GM23248 (cell line): ENCODE measurements at regions not wholly inside any gene's neighbourhood (a gene's known extent, or its start where the extent isn't known, plus 50 kb on each side); places are given as distances from the start of the nearest gene placed in this dataset.

Experiments
- DNase-seq: peaks from one replicate; pipeline ENCODE4 v3.0.0-alpha.2; 2015
- H2AFZ ChIP-seq: fragments of 200-600 bp; sonication (generic); 2 replicates; pipeline ENCODE4 v1.6.1; 2016; ENCODE audit warnings: antibody characterized with exemption
- H3F3A ChIP-seq: fragments of 200-600 bp; sonication (generic); 2 replicates; pipeline ENCODE4 v1.6.1; 2016; ENCODE audit warnings: mild to moderate bottlenecking, antibody characterized with exemption, mixed run types; ENCODE audit not compliant: insufficient read depth
- H3K27ac ChIP-seq: fragments of 200-600 bp; sonication (generic); 2 replicates; pipeline ENCODE4 v1.5.1; 2016; ENCODE audit warnings: mild to moderate bottlenecking
- H3K27me3 ChIP-seq: fragments of 200-600 bp; sonication (generic); replicated peaks from 2 replicates; pipeline ENCODE4 v1.6.1; 2016; ENCODE audit warnings: mild to moderate bottlenecking; ENCODE audit not compliant: insufficient read depth
- H3K36me3 ChIP-seq: fragments of 200-600 bp; sonication (generic); 2 replicates; pipeline ENCODE4 v1.6.1; 2016; ENCODE audit warnings: low read depth, mild to moderate bottlenecking
- H3K4me1 ChIP-seq: fragments of 200-600 bp; sonication (generic); 2 replicates; pipeline ENCODE4 v1.6.1; 2016; ENCODE audit warnings: mild to moderate bottlenecking; ENCODE audit not compliant: insufficient read depth
- H3K4me2 ChIP-seq: fragments of 200-600 bp; sonication (generic); one replicate; pipeline ENCODE4 v1.6.1; 2016; ENCODE audit warnings: mild to moderate bottlenecking; ENCODE audit not compliant: unreplicated experiment
- H3K4me3 ChIP-seq: fragments of 200-600 bp; sonication (generic); 2 replicates; pipeline ENCODE4 v1.5.1; 2016; ENCODE audit warnings: mild to moderate bottlenecking
- H3K79me2 ChIP-seq: fragments of 200-600 bp; sonication (generic); 2 replicates; pipeline ENCODE4 v1.6.1; 2016; ENCODE audit warnings: mild to moderate bottlenecking; ENCODE audit not compliant: insufficient read depth
- H3K9ac ChIP-seq: fragments of 200-600 bp; sonication (generic); 2 replicates; pipeline ENCODE4 v1.6.1; 2016; ENCODE audit warnings: mild to moderate bottlenecking
- H3K9me2 ChIP-seq: fragments of 200-600 bp; sonication (generic); 2 replicates; pipeline ENCODE4 v1.6.1; 2016; ENCODE audit warnings: mixed run types, mild to moderate bottlenecking, moderate library complexity; ENCODE audit not compliant: insufficient read depth
- H3K9me3 ChIP-seq: fragments of 200-600 bp; sonication (generic); one replicate; pipeline ENCODE4 v1.6.1; 2017; ENCODE audit warnings: low read depth
- H4K20me1 ChIP-seq: fragments of 200-600 bp; sonication (generic); 2 replicates; pipeline ENCODE4 v1.6.0; 2016; ENCODE audit not compliant: insufficient read depth
- EZH2 ChIP-seq: fragments of 200-600 bp; sonication (generic); IDR thresholded peaks from 2 replicates; pipeline ENCODE4 v1.6.1; 2018; ENCODE audit warnings: antibody characterized with exemption, mild to moderate bottlenecking; ENCODE audit not compliant: insufficient read depth, poor library complexity, severe bottlenecking
- EZH2phosphoT487 ChIP-seq: fragments of 200-600 bp; sonication (generic); IDR thresholded peaks from 2 replicates; pipeline ENCODE4 v1.6.1; 2018; ENCODE audit warnings: antibody characterized with exemption, moderate library complexity, mild to moderate bottlenecking, low read depth; ENCODE audit not compliant: insufficient read depth
- WGBS, 2 experiments: methylation state at CpG; one replicate each; pipeline ENCODE4 v1.1.6; 2015 to 2017; ENCODE audit warnings: low lambda C conversion rate in 2 of 2, low coverage in 1 of 2; ENCODE audit errors: missing lambda C conversion rate in 2 of 2; 5-methylcytosine and 5-hydroxymethylcytosine counted together
- in situ Hi-C: fragments of 300-500 bp; cut with MboI; formaldehyde crosslinking; loops from 2 replicates; pipeline ENCODE4 v1.15.0; 2020

DNA sequence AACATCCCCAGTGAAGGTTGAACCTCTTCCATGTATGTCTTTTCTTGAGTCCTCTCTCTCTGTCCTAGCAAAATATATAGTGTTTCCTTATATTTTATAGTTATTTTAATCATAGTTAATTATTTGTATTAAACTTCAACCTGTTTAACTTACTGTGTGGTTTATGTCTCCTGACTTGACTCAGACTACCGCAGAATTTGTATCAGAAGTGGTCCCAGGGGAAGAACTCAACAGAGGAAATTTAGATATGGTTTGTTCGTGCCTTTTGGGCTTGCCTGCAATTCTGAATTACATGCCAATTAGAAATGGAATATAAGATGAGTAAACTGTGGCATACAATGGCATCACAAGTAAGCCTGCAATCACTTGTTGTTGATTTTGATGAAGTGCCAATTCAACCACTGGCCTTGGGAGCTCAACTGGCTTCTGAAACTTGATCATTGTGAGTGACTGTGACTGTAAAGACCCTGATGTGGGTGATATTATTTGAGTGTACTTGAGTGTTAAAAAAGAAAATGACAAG is 1459.5 kb upstream of the PCDH20 start:
- TF ChIP-seq EZH2 (no peak), EZH2phosphoT487 (no peak)
- Histone ChIP-seq H2AFZ (no peak overlapping the region), H3K36me3 (no peaks in the 10 kb centered on the region), H3K27ac (no peak overlapping the region), H3K4me2 (no peak overlapping the region), H3K9me3 (no peaks in the 10 kb centered on the region), H3K4me1 (no peaks in the 10 kb centered on the region), H3K79me2 (no peaks in the 10 kb centered on the region), H3K4me3 (no peak overlapping the region), H3K27me3 (no peaks in the 10 kb centered on the region), H3K9me2 (no peaks in the 10 kb centered on the region), H3K9ac (no peak overlapping the region), H3F3A (no peaks in the 10 kb centered on the region), H4K20me1 (no peaks in the 10 kb centered on the region)
- whole genome bisulfite sequencing, 2 experiments, result 45 to 54% methylated on average over 2 of the region's 2 CpGs
- DNase-seq, result no peak
- in situ Hi-C loops, result no loop called here

DNA sequence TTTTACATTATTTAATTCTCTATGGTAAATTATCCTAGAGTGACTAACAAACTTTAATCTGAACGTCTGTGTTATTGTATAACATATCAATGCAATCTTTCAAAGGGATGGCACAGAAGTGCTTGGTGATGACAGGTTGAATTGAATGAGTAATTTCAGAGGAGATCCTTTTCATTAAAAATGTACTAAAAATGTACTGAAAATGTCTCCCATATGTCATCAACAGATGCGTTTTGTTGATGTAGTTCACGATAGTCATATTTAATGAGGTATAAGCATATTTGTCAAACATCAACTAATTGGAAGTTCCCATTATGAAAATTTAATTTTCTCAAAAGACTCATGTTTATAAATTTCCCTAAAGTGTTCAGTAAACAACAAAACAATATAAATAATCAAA is 1434.7 kb upstream of the PCDH20 start:
- no peaks in the 10 kb centered on the region for H3K79me2 ChIP-seq
- H3K36me3 ChIP-seq, result no peaks in the 10 kb centered on the region
- 5 to 8% methylated on average over 3 of the region's 3 CpGs for WGBS, 2 experiments
- in situ Hi-C loops, result no loop called here
- DNase-seq, result no peak
- no peak overlapping the region for H3K4me3 ChIP-seq
- no peaks in the 10 kb centered on the region for H3K27me3 ChIP-seq
- no peaks in the 10 kb centered on the region for H3K9me2 ChIP-seq
- no peak overlapping the region for H2AFZ ChIP-seq
- H3K27ac ChIP-seq, result no peak overlapping the region
- TF ChIP-seq EZH2 (no peak), EZH2phosphoT487 (no peak)
- no peak overlapping the region for H3K4me2 ChIP-seq
- no peaks in the 10 kb centered on the region for H4K20me1 ChIP-seq
- H3F3A ChIP-seq, result no peaks in the 10 kb centered on the region
- H3K9ac ChIP-seq, result no peak overlapping the region
- no peaks in the 10 kb centered on the region for H3K4me1 ChIP-seq
- H3K9me3 ChIP-seq, result no peaks in the 10 kb centered on the region

GRCh38 chr13:62847520-62847919 is 1431.9 kb upstream of the PCDH20 start:
- 80% methylated on average over 1 of the region's 1 CpG for WGBS, 2 experiments
- Histone ChIP-seq H4K20me1 (no peaks in the 10 kb centered on the region), H3K79me2 (no peaks in the 10 kb centered on the region), H3K9me2 (no peaks in the 10 kb centered on the region), H3K4me2 (no peak overlapping the region), H3K4me1 (no peaks in the 10 kb centered on the region), H3K4me3 (no peak overlapping the region), H3K9me3 (no peaks in the 10 kb centered on the region), H3K27ac (no peak overlapping the region), H3K27me3 (no peaks in the 10 kb centered on the region), H3K36me3 (no peaks in the 10 kb centered on the region), H3K9ac (no peak overlapping the region), H2AFZ (no peak overlapping the region), H3F3A (no peaks in the 10 kb centered on the region)
- TF ChIP-seq EZH2phosphoT487 (no peak), EZH2 (no peak)
- in situ Hi-C loops, result no loop called here
- DNase-seq, result no peak

DNA sequence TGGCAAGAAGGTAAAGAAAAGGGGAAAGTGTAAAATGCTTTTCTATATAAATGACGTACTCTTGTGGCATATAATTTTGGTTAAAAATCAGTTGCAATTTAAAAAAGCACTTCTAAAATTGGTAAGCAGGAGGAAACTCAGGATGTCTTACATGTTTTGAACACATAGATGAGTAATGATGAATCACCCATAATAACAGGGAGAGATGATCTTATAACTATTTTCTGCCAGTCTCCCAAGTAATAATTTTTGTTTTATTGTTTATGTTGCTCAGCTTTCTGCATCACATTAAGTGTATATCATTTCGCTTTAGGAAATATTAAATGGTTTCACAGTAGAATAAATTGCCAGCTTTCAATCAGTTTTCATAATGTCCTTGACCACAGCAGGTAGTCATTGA is 1430.7 kb upstream of the PCDH20 start:
- H2AFZ ChIP-seq, result no peak overlapping the region
- WGBS, 2 experiments, result 73 to 83% methylated on average over 2 of the region's 2 CpGs
- in situ Hi-C loops, result no loop called here
- no peaks in the 10 kb centered on the region for H3K79me2 ChIP-seq
- no peak overlapping the region for H3K4me2 ChIP-seq
- H3K27me3 ChIP-seq, result no peaks in the 10 kb centered on the region
- no peak overlapping the region for H3K9ac ChIP-seq
- H3F3A ChIP-seq, result no peaks in the 10 kb centered on the region
- TF ChIP-seq EZH2, result no peak
- no peaks in the 10 kb centered on the region for H3K9me2 ChIP-seq
- no peaks in the 10 kb centered on the region for H3K36me3 ChIP-seq
- DNase-seq, result peak; percentile 12
- H3K4me1 ChIP-seq, result no peaks in the 10 kb centered on the region
- H3K9me3 ChIP-seq, result no peaks in the 10 kb centered on the region
- H4K20me1 ChIP-seq, result no peaks in the 10 kb centered on the region
- no peak overlapping the region for H3K27ac ChIP-seq
- H3K4me3 ChIP-seq, result no peak overlapping the region

- no peak overlapping the region for H3K4me3 ChIP-seq
- no peaks in the 10 kb centered on the region for H3K9me2 ChIP-seq
- in situ Hi-C loops, result no loop called here
- no peak overlapping the region for H2AFZ ChIP-seq
- 23 to 24% methylated on average over 1 of the region's 1 CpG for WGBS, 2 experiments
- no peaks in the 10 kb centered on the region for H4K20me1 ChIP-seq
- H3K27me3 ChIP-seq, result no peaks in the 10 kb centered on the region
- no peaks in the 10 kb centered on the region for H3K36me3 ChIP-seq
- no peak overlapping the region for H3K27ac ChIP-seq
- H3K4me1 ChIP-seq, result no peaks in the 10 kb centered on the region
- H3F3A ChIP-seq, result no peaks in the 10 kb centered on the region
- H3K9ac ChIP-seq, result no peak overlapping the region
- H3K4me2 ChIP-seq, result no peak overlapping the region
- H3K9me3 ChIP-seq, result no peaks in the 10 kb centered on the region
- no peaks in the 10 kb centered on the region for H3K79me2 ChIP-seq
- TF ChIP-seq EZH2phosphoT487 (no peak), EZH2 (no peak)
- no peak for DNase-seq
Measured at GRCh38 chr13:62839338-62839737, 1423.7 kb upstream of the PCDH20 start.
